Fibroblast of lung (primary cell): ENCODE measurements at regions not wholly inside any gene's neighbourhood (a gene's known extent, or its start where the extent isn't known, plus 50 kb on each side); places are given as distances from the start of the nearest gene placed in this dataset.

Source experiments
- DNase-seq, 2 donors: peaks; one replicate each; pipeline versions ENCODE4 v3.0.0 to v3.0.0-alpha.2; 2010; ENCODE audit warnings: low read depth in 2 of 2
- H2AFZ ChIP-seq: 2 replicates; pipeline ENCODE4 v1.5.1; 2012; ENCODE audit warnings: low read length, control low read depth, inconsistent platforms
- H3K27ac ChIP-seq: 2 replicates; pipeline ENCODE4 v1.5.1; 2011; ENCODE audit warnings: low read length, control low read depth; ENCODE audit not compliant: insufficient read depth
- H3K27me3 ChIP-seq: 2 replicates; pipeline ENCODE4 v1.5.1; 2011; ENCODE audit warnings: mild to moderate bottlenecking, low read length; ENCODE audit not compliant: control insufficient read depth, insufficient read depth
- H3K36me3 ChIP-seq: 2 replicates; pipeline ENCODE4 v1.5.1; 2011; ENCODE audit warnings: low read length; ENCODE audit not compliant: control insufficient read depth, insufficient read depth
- H3K4me1 ChIP-seq: 2 replicates; pipeline ENCODE4 v1.5.1; 2011; ENCODE audit warnings: low read length; ENCODE audit not compliant: control insufficient read depth, insufficient read depth; ENCODE audit errors: extremely low read depth
- H3K4me2 ChIP-seq: 2 replicates; pipeline ENCODE4 v1.5.1; 2011; ENCODE audit warnings: low read length, control low read depth; ENCODE audit not compliant: insufficient read depth; ENCODE audit errors: extremely low read depth
- H3K4me3 ChIP-seq, 4 experiments: fragments of 200-600 bp in 1 of 4; sonication (generic) in 1 of 4; replicated peaks in 1 of 4; 2 replicates each; pipeline ENCODE4 v1.5.1; 2011 to 2016; ENCODE audit warnings: low read length in 4 of 4, low read depth in 3 of 4, mild to moderate bottlenecking in 3 of 4, control low read depth in 2 of 4, inconsistent platforms in 1 of 4, mixed read lengths in 1 of 4; ENCODE audit not compliant: insufficient read depth in 1 of 4; ENCODE audit errors: control extremely low read depth in 1 of 4
- H3K79me2 ChIP-seq: 2 replicates; pipeline ENCODE4 v1.5.1; 2012; ENCODE audit warnings: mild to moderate bottlenecking, low read length, inconsistent platforms; ENCODE audit not compliant: control insufficient read depth, insufficient read depth
- H3K9ac ChIP-seq: 2 replicates; pipeline ENCODE4 v1.5.1; 2011; ENCODE audit warnings: mild to moderate bottlenecking, low read length, control low read depth; ENCODE audit not compliant: insufficient read depth
- H3K9me3 ChIP-seq: 2 replicates; pipeline ENCODE4 v1.5.1; 2012; ENCODE audit warnings: low read depth, low read length; ENCODE audit not compliant: control insufficient read depth, insufficient read depth
- H4K20me1 ChIP-seq: 2 replicates; pipeline ENCODE4 v1.5.1; 2011; ENCODE audit warnings: low read length; ENCODE audit not compliant: control insufficient read depth, insufficient read depth; ENCODE audit errors: extremely low read depth
- EZH2 ChIP-seq: IDR thresholded peaks from 2 replicates; pipeline ENCODE4 v1.5.1; 2012; ENCODE audit warnings: low read length, control low read depth, mild to moderate bottlenecking; ENCODE audit errors: missing control alignments
- TF ChIP-seq, protein P1 (sequence below), 2 donors: IDR thresholded peaks in 1 of 2; conservative IDR thresholded peaks in 1 of 2; 1 replicate in 1 of 2; 2 replicates in 1 of 2; pipeline ENCODE4 v1.5.1; 2011 to 2012; ENCODE audit warnings: low read length in 2 of 2, control low read depth in 1 of 2, inconsistent platforms in 1 of 2, low read depth in 1 of 2, mild to moderate bottlenecking in 1 of 2

DNA sequence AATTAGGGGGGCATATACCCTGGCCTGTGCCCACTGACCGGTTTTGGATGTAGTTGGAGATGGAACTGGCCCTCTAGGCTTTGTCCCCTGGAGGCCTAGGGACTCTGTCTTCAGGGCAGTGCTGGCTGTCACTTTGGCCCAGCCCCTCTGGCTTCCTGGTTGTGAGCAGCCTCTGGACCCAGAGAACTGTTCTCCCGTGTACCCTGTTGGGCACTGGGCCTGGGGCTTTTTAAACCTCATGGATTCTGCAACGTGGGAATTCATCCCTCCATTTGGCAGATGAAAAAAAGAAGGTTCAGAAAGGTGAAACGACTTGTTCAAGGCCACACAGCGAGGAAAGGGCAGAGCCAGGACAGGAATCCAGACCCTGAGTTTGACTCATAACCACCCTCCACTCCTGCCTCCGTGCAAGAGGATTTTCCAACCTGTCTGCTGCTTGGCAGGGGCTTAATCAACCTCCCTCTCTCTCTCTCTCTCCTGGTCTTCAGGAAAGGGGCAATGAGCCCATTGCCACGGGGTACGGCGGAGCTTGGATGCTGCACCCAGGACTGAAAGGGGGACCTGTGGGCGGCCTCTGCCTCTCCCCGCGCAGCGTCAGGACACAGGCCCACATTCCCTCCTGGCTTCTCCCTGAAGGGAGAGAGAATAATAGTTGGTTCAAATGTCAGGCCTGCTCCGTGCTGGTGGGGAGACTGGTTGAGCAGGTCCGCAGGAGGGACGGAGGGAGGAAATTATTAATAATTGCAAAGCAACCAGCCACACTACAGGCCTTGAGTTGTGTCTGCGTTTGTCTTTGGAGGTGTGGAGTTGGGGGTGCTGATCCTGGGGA lies 56.0 kb downstream of the CEBPB start:
- H3K27ac ChIP-seq, result no peak overlapping the region
- H3K79me2 ChIP-seq, result no peaks in the 10 kb centered on the region
- H2AFZ ChIP-seq, result no peak overlapping the region
- no peaks in the 10 kb centered on the region for H3K4me1 ChIP-seq
- peak in 1 of 2 donors; percentile 32 for DNase-seq
- TF ChIP-seq, protein P1, sequence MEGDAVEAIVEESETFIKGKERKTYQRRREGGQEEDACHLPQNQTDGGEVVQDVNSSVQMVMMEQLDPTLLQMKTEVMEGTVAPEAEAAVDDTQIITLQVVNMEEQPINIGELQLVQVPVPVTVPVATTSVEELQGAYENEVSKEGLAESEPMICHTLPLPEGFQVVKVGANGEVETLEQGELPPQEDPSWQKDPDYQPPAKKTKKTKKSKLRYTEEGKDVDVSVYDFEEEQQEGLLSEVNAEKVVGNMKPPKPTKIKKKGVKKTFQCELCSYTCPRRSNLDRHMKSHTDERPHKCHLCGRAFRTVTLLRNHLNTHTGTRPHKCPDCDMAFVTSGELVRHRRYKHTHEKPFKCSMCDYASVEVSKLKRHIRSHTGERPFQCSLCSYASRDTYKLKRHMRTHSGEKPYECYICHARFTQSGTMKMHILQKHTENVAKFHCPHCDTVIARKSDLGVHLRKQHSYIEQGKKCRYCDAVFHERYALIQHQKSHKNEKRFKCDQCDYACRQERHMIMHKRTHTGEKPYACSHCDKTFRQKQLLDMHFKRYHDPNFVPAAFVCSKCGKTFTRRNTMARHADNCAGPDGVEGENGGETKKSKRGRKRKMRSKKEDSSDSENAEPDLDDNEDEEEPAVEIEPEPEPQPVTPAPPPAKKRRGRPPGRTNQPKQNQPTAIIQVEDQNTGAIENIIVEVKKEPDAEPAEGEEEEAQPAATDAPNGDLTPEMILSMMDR (conservative IDR thresholded peaks at IDR 0.05 in 1 of 2, IDR thresholded peaks at IDR 0.05 in 1 of 2; ENCODE audit: low read depth in 1 of 2, low read length in 2 of 2), result no peak
- no peak for TF ChIP-seq EZH2
- no peak overlapping the region for H3K4me2 ChIP-seq
- no peaks in the 10 kb centered on the region for H3K9me3 ChIP-seq
- H3K36me3 ChIP-seq, result no peaks in the 10 kb centered on the region
- no peaks in the 10 kb centered on the region for H3K27me3 ChIP-seq
- no peak overlapping the region for H3K9ac ChIP-seq
- no peaks in the 10 kb centered on the region for H4K20me1 ChIP-seq
- H3K4me3 ChIP-seq, result no peak overlapping the region

DNA sequence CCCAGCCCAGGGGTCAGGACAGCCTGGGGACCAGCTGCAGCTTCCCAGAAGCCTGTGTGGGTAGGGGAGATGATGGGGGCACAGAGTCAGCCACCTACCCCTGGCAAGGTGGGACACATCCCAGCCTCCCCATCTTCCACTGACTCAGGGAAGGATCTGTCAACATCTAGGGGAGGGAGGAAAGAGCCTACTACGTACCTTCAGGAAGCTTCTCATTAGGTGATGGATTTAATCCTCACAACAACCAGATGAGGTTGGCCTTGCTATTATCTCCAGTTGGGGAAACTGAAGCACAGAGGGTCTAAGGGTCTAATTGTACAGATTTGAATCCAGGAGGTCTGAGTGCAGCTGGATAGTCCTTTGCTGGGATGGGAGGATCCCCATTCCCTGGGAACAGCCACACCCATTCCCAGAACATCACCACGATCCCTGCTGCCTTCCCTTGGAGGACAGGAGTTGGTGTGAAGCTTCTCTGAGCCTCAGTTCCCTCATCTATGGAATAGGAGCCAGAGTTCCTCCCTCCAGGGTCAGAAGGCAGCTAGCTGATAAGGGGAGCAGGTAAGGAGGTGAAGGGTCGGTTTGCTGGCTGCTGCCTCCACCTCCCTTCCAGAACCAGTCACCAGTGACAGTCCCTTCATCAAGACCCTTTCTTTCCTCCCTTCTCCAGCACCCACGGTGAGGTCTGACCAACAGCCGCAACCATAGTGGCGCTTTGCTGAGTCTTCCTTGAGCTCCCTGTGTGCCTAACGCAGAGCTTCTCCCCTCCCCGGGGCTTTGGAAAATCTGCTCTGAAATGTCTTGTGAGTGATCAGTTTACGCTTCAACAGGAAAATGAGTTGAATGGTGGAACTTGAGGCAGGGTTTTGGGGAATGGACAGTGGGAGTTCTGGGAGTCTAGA lies 56.8 kb downstream of the CEBPB start:
- no peak overlapping the region for H3K27ac ChIP-seq
- H3K4me3 ChIP-seq, result no peak overlapping the region
- peaks cover 4% of the 10 kb centered on the region for H3K4me1 ChIP-seq
- no peak for TF ChIP-seq EZH2
- TF ChIP-seq, protein P1 (conservative IDR thresholded peaks at IDR 0.05 in 1 of 2, IDR thresholded peaks at IDR 0.05 in 1 of 2; ENCODE audit: low read depth in 1 of 2, low read length in 2 of 2), result no peak
- no peak overlapping the region for H3K9ac ChIP-seq
- H4K20me1 ChIP-seq, result no peaks in the 10 kb centered on the region
- no peaks in the 10 kb centered on the region for H3K79me2 ChIP-seq
- H3K4me2 ChIP-seq, result no peak overlapping the region
- H2AFZ ChIP-seq, result no peak overlapping the region
- H3K9me3 ChIP-seq, result no peaks in the 10 kb centered on the region
- no peaks in the 10 kb centered on the region for H3K36me3 ChIP-seq
- no peaks in the 10 kb centered on the region for H3K27me3 ChIP-seq
- no peak for DNase-seq

DNA sequence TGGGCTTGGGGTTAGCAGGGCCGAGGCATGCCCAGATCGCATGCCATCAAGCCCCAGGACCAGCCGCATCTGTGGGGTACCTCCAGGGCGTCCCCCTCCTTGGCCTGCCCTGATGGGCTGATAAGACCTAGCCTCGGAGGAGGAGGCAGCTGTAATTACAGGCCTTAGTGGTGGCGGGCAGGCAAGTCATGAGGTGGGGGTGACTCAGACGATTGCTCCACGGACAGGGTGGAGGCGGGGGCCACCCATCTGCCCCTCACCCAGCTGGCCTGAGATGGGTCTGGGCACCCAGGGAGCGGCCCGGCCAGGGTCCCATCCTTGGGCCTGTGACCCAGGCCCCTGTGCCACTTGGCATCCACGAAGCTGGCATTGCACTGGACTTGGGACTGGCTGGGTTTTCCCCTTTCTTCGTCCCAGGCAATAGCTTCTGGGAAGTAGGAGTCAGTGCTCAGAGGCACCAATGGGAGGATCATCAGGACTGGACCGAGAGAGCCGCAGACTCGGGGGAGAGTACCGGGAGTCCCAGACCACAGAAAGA lies 57.5 kb downstream of the CEBPB start:
- DNase-seq, result peak; percentile 35 to 80
- Histone ChIP-seq H3K4me2 (no peak overlapping the region), H3K9me3 (no peaks in the 10 kb centered on the region), H4K20me1 (no peaks in the 10 kb centered on the region), H2AFZ (no peak overlapping the region), H3K4me1 (peaks cover 7% of the 10 kb centered on the region), H3K4me3 (no peak overlapping the region), H3K27ac (no peak overlapping the region), H3K27me3 (no peaks in the 10 kb centered on the region), H3K79me2 (no peaks in the 10 kb centered on the region), H3K36me3 (no peaks in the 10 kb centered on the region), H3K9ac (no peak overlapping the region)
- TF ChIP-seq, protein P1 (conservative IDR thresholded peaks at IDR 0.05 in 1 of 2, IDR thresholded peaks at IDR 0.05 in 1 of 2; ENCODE audit: low read depth in 1 of 2, low read length in 2 of 2), result no peak
- TF ChIP-seq EZH2, result no peak
